Muscle of back (tissue), 3 donors: ENCODE measurements at regions not wholly inside any gene's neighbourhood (a gene's known extent, or its start where the extent isn't known, plus 50 kb on each side); places are given as distances from the start of the nearest gene placed in this dataset.
A peak's percentile ranks its signal among the peaks of the same experiment; 100 is the strongest.
"Not testable (repeated sequence)": the region's sequence is repeated elsewhere in the genome, so short reads cannot be mapped to it uniquely, and the experiment has no call there.

ENCODE experiments used
- DNase-seq, 3 donors: peaks; one replicate each; pipeline versions ENCODE4 v3.0.0 to v3.0.0-alpha.2; 2013

- peak in 1 of 3 donors; percentile 17 for DNase-seq
Measured at GRCh38 chr12:105641749-105642148, 311.3 kb downstream of the C12orf75 start.

GRCh38 chr12:105644770-105645169, 314.3 kb downstream of the C12orf75 start:
- no peak for DNase-seq

DNA sequence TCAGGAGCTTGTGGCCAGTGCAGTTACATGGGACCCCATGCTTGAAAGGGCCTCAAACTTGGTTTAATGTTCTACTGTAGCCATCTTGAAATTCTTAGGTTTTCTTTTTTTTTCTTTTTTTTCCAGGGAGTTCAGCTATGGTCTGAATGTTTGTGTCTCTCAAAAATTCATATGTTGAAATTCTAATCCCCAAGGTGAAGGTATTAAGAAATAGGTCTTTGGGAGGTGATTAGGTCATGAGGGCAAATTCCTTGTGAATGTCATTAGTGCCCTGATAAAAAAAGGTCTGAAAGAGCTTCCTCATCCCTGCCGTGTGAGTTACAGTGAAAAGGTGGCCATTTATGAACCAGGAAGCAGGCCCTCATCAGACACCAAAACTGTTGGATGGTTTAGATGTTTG, 324.1 kb downstream of the C12orf75 start:
- no peak for DNase-seq

DNA sequence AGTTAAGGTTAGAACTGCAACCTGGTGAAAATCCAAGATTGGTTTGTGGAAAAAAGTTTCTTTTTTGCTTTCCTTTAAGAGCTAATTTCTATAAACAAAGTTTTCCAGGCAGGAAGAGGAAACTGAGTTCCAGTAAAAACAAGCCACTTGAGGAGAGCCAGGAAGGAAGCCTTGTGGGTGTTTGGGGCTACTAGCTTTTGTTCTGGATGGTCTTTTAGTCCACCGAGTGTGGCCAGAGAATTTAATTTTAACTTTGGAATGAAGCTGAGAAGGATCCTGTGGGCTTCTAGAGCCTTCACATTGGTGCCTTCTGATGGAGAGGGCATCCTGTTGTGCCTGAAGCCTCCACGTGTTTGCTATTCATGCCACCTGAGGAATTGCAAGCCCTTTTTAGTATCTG, 327.9 kb downstream of the C12orf75 start:
- no peak for DNase-seq

DNA sequence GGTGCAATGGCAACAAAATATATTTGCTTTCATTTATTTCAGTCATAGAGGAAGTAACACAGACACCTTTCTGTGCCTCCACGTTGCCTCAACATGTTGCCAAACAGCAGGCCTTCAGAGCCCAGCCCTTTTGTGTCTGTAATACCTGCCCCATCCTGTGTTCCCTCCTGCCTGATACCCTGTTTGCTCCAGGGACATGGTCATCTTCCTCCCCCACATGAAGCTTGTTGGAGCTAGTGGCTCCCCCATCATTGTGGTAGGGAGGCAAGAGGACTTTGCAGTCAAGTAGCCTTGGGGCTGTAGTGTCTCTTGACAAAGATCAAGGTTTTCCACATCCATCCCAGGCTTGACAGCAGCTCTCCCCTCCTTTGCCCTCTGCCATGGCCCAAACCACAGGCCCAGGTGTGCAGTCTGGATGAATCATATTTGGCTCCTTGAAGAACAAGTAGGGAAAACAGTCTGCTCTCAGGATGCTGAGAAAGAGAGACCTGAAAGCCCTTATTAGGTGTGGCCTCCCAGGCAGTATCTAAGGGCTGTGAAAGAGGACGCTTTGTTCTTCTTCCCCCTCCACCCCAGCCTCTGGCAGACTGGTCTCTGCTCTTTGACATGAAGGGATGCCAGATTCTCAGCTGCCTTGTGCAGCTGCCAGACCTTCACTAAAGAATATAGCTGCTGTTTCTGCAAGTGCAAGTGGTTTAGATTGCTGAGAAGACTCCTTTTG, 329.0 kb downstream of the C12orf75 start:
- peak; percentile 59 to 76 (median 64) for DNase-seq

GRCh38 chr12:105664765-105665164, 334.3 kb downstream of the C12orf75 start:
- DNase-seq: not testable (repeated sequence)

DNA sequence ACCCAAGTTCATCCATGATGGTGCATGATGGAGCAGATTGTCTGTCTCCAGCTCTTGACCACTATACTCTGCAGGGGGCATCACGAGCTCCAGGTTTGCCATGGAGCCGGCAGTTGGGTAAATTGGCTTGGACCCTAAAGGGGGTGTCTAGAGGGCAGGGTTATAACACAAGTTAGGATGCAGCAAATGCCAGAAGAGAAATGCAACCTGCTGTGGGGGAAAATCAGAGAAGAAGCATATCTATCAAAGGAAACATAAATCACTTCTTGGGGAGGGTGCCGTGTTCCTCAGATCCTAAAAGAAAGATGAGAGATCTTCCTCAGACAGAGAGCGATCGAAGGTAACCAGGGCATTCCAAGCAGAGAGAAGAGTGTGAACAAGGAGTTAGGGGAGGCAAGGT, 334.9 kb downstream of the C12orf75 start:
- DNase-seq: no peak

GRCh38 chr12:105667973-105668743, 337.7 kb downstream of the C12orf75 start:
- no peak for DNase-seq

GRCh38 chr12:105670672-105671071, 340.2 kb downstream of the C12orf75 start:
- DNase-seq: peak in 1 of 3 donors; percentile 59

- peak in 1 of 3 donors; percentile 92 for DNase-seq
Measured at GRCh38 chr12:105671720-105672119, 341.2 kb downstream of the C12orf75 start.

DNA sequence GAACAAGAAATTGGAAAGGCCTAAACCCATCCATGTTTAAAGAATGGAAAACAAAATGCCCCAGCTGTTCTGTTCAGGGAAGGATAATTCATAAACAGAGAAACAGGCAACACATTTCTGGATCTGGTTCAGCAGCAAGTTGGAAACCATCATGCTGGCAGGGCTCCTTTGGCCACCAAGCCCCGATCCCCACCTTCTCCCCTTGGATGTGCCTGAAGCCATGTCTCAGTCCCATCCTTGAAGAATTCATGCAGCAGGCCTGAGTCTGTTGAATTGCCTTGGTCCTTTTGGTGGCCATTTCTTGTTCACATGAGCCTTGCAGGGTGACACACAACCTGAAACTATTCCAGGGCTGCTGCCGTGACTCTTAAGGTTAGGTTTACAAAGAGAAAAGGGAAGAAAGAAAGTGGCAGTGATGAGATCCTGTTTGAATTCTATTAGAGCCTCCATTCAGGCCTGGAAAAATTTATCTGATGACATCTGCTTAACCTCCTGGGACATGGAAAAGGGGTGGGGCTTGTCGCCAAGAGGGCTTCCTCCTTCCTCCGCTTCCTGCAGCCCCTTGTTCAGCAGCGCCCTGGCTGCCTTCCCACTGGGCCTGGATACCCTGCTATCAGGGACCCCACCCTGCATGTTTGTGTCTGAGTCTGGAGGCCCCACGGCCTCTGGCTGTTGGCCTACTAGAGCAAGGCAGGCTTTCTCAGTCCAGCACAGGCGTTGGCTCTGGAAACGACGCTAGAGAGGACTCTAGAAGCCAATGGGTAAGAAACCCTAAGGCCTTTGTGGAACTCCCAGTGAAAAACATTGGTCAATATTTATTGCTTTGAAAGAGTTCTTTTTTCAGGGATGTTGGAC, 341.9 kb downstream of the C12orf75 start:
- DNase-seq: peak; percentile 54 to 95 (median 77)

GRCh38 chr12:105674871-105675699, 344.6 kb downstream of the C12orf75 start:
- DNase-seq: no peak

DNA sequence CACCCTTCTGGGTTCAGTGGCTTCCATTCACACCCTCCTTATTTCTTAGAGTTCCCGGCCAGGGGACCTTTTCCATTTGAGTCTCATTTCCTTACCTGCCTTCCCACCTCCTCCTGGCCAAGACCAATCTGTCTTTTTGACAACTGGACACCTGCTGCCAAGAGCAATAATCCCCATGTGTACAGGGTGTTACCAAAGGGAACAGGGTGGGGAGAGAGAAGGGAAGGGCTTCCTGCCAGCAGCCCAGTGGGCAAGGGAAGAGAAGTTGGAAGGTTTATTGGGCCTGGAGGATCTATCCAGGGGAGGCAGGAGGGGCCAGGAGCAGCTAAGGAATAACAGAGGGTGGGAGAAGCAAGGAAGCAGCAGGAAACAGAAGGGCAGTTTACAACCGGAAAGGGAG, 346.2 kb downstream of the C12orf75 start:
- DNase-seq: no peak

DNA sequence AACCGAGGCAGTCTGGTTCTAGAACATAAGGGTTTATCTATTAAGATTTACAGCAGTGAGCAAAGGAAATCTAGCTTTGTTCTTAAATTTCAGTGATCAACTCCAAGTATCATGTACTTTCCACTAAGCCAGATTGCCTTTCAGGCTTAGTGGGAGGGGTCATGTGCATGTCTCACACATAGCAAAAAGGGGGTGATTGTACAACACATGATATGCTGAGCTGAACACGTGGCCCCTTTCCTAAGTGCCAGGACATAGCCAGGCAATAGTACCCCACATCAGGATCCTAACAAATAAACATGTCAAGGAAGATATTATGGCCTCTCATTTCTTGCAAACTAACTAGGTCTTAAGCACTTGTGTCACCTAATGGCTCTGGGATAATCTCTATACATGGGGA, 347.2 kb downstream of the C12orf75 start:
- DNase-seq: no peak

- no peak for DNase-seq
Measured at GRCh38 chr12:105679982-105680381, 349.5 kb downstream of the C12orf75 start.

- DNase-seq: no peak
Measured at GRCh38 chr12:105681341-105681740, 350.9 kb downstream of the C12orf75 start.

GRCh38 chr12:105682821-105683220, 352.3 kb downstream of the C12orf75 start:
- peak in 1 of 3 donors; percentile 21 for DNase-seq

DNA sequence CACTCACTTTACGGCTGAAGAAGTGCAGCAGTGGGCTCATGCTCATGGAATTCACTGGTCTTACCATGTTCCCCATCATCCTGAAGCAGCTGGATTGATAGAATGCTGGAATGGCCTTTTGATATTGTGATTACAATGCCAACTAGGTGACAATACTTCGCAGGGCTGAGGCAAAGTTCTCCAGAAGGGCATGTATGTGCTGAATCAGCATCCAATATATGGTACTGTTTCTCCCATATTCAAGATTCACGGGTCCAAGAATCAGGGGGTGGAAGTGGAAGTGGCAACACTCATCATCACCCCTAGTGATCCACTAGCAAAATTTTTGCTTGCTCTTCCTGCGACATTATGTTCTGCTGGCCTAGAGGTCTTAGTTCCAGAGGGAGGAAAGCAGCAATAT, 353.3 kb downstream of the C12orf75 start:
- DNase-seq: not testable (repeated sequence)

GRCh38 chr12:105698075-105698474, 367.6 kb downstream of the C12orf75 start:
- DNase-seq: no peak

GRCh38 chr12:105699209-105699608, 368.7 kb downstream of the C12orf75 start:
- DNase-seq: no peak

DNA sequence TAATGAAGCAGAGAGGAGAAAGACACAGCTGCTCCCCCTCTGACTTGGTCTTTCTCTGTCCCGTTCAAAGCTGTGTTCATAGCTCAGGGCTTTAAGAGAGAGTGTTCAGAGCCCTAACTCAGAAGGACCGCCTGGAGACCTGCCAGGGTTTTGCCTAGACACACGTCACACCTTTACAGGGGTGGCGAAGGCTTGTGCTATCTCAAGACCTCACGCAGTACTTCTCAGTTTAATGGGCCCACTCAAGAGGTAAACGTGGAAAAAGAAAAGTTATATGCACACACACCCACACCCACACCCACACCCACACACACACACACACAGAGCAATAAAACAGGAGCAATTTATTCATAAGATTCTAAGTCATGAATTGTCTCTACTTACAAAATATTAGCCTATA, 374.3 kb downstream of the C12orf75 start:
- no peak for DNase-seq
